GM21528 (cell line): ENCODE measurements at regions not wholly inside any gene's neighbourhood (a gene's known extent, or its start where the extent isn't known, plus 50 kb on each side); places are given as distances from the start of the nearest gene placed in this dataset.

Experiments
- ATAC-seq: cut with Tn5 transposase; IDR thresholded peaks from one replicate; pipeline ENCODE4 v1.9.1; 2021; ENCODE audit warnings: mild to moderate bottlenecking, moderate library complexity; ENCODE audit not compliant: unreplicated experiment, low FRiP score

GRCh38 chr6:23389386-23389785 is 736.6 kb upstream of the NRSN1 start:
- no peak for ATAC-seq

GRCh38 chr6:23390221-23390620 is 735.8 kb upstream of the NRSN1 start:
- ATAC-seq: no peak

- no peak for ATAC-seq
Measured at GRCh38 chr6:23394681-23395080, 731.3 kb upstream of the NRSN1 start.

- ATAC-seq: no peak
Measured at GRCh38 chr6:23395381-23395780, 730.6 kb upstream of the NRSN1 start.

- no peak for ATAC-seq
Measured at GRCh38 chr6:23396949-23397348, 729.1 kb upstream of the NRSN1 start.

GRCh38 chr6:23403460-23403859 is 722.6 kb upstream of the NRSN1 start:
- no peak for ATAC-seq

- no peak for ATAC-seq
Measured at GRCh38 chr6:23409531-23409930, 716.5 kb upstream of the NRSN1 start.

GRCh38 chr6:23410439-23410838 is 715.6 kb upstream of the NRSN1 start:
- ATAC-seq: no peak

- ATAC-seq: no peak
Measured at GRCh38 chr6:23412770-23413169, 713.2 kb upstream of the NRSN1 start.

GRCh38 chr6:23413327-23414050 is 712.5 kb upstream of the NRSN1 start:
- no peak for ATAC-seq

GRCh38 chr6:23414051-23414445 is 712.0 kb upstream of the NRSN1 start:
- ATAC-seq: no peak

- no peak for ATAC-seq
Measured at GRCh38 chr6:23414922-23415321, 711.1 kb upstream of the NRSN1 start.

GRCh38 chr6:23415819-23416427 is 710.1 kb upstream of the NRSN1 start:
- ATAC-seq: no peak

GRCh38 chr6:23417133-23417532 is 708.9 kb upstream of the NRSN1 start:
- ATAC-seq: no peak

GRCh38 chr6:23418095-23418494 is 707.9 kb upstream of the NRSN1 start:
- ATAC-seq: no peak

GRCh38 chr6:23419046-23419445 is 707.0 kb upstream of the NRSN1 start:
- no peak for ATAC-seq

- ATAC-seq: no peak
Measured at GRCh38 chr6:23420659-23421350, 705.2 kb upstream of the NRSN1 start.

- ATAC-seq: no peak
Measured at GRCh38 chr6:23424584-23424983, 701.4 kb upstream of the NRSN1 start.

- ATAC-seq: no peak
Measured at GRCh38 chr6:23435126-23435525, 690.9 kb upstream of the NRSN1 start.

- ATAC-seq: no peak
Measured at GRCh38 chr6:23435798-23436197, 690.2 kb upstream of the NRSN1 start.

GRCh38 chr6:23441808-23442461 is 684.1 kb upstream of the NRSN1 start:
- no peak for ATAC-seq
